ENCODE measurements at regions not wholly inside any gene's neighbourhood (a gene's known extent, or its start where the extent isn't known, plus 50 kb on each side); places are given as distances from the start of the nearest gene placed in this dataset.

GRCh38 chr5:119945691-119946090 lies 316.3 kb downstream of the FAM170A start:
- TF ChIP-seq CTCF (conservative IDR thresholded peaks at IDR 0.05) (no peak), ZFX (IDR thresholded peaks at IDR 0.05) (no peak)

Measured in C4-2B (cell line).